Sigmoid colon (tissue), 6 donors: ENCODE measurements at regions not wholly inside any gene's neighbourhood (a gene's known extent, or its start where the extent isn't known, plus 50 kb on each side); places are given as distances from the start of the nearest gene placed in this dataset.

Experiments used
- DNase-seq: peaks from one replicate; pipeline ENCODE4 v3.0.0-alpha.2; 2019
- H3K27ac ChIP-seq, 4 donors: fragments of 200-600 bp; sonication (generic); one replicate each; pipeline ENCODE4 v1.5.1; 2016 to 2019; ENCODE audit warnings: mild to moderate bottlenecking in 1 of 4
- H3K27me3 ChIP-seq, 3 donors: fragments of 200-600 bp; sonication (generic); one replicate each; pipeline ENCODE4 v1.5.1; 2019; ENCODE audit warnings: mild to moderate bottlenecking in 1 of 3
- H3K36me3 ChIP-seq, 4 donors: fragments of 200-600 bp; sonication (generic); one replicate each; pipeline ENCODE4 v1.5.1; 2016 to 2019
- H3K4me1 ChIP-seq, 4 donors: fragments of 200-600 bp; sonication (generic); one replicate each; pipeline ENCODE4 v1.5.1; 2017 to 2019
- H3K4me3 ChIP-seq, 4 donors: fragments of 200-600 bp; sonication (generic); one replicate each; pipeline ENCODE4 v1.5.1; 2017 to 2019; ENCODE audit warnings: mild to moderate bottlenecking in 2 of 4, moderate library complexity in 1 of 4
- H3K9me3 ChIP-seq, 4 donors: fragments of 200-600 bp in 3 of 4; sonication (generic) in 3 of 4; one replicate each; pipeline versions ENCODE4 v1.5.1 to v1.6.1; 2013 to 2019
- EP300 ChIP-seq, 4 donors: sonication (generic); formaldehyde crosslinking; IDR thresholded peaks; one replicate each; pipeline ENCODE4 v1.6.1; 2017; ENCODE audit warnings: antibody characterized with exemption in 4 of 4
- POLR2A ChIP-seq, 2 donors: fragments of 450-650 bp; IDR thresholded peaks; one replicate each; pipeline ENCODE4 v1.6.1; 2016; ENCODE audit warnings: antibody characterized with exemption in 2 of 2, mild to moderate bottlenecking in 2 of 2, moderate library complexity in 2 of 2
- POLR2AphosphoS5 ChIP-seq, 4 donors: sonication (generic); formaldehyde crosslinking; IDR thresholded peaks; one replicate each; pipeline ENCODE4 v1.6.1; 2017; ENCODE audit warnings: antibody characterized with exemption in 4 of 4
- WGBS, 2 donors: extraction: QIAGEN DNeasy Blood & Tissue Kit; methylation state at CpG; one replicate each; pipeline ENCODE4 v1.1.7; 2013; 5-methylcytosine and 5-hydroxymethylcytosine counted together
- intact Hi-C: fragments of 100-400 bp; cut with DNase I; formaldehyde crosslinking; loops from one replicate; pipeline ENCODE4 v1.15.1; 2023
- TF ChIP-seq, protein P1 (sequence below), 4 experiments: fragments of 450-650 bp in 3 of 4; fragments of 200-600 bp in 1 of 4; IDR thresholded peaks; one replicate each; pipeline ENCODE4 v1.5.1; 2016 to 2019; ENCODE audit warnings: antibody characterized with exemption in 4 of 4, mild to moderate bottlenecking in 3 of 4, moderate library complexity in 2 of 4
- donor health status: healthy with polysubstance abuse.
- donor health status: healthy.

DNA sequence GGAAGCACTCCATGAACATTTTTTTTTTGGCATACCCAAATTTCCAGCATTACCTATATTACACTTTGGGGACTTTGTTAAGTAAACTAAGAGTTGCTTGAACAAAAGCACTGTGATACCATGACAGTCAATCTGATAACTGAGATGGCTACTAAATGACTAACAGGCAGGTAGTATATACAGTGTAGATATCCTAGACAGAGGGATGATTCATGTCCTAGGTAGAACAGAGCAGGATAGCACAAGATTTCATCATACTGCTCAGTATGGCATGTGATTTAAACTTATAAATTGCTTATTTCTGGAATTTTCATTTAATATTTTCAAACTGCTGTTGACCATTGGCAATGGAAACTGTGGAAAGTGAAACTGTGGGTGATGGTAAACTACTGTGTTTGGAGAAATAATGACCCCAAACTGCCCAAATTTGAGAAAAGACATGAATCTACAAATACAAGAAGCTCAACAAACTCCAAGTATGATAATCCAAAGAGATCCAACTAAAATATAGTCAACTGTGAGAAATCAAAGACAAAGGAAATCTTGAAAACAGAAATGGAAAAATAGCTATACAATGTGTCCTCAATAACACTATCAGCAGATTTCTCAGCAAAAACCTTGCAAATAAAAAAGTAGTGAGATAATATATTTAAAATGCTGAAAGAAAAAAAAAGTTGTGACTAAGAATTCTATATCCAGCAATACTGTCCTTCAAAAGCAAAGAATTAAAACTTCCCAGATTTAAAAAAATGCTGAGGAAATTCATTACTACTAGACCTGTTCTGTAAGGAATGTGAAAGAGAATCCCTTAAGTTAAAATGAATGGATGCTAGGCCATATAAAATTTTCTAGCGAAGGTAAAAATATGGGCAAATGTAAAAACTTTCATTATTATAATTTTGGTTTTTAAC is 410.4 kb downstream of the DUSP10 start:
- H3K4me1 ChIP-seq: peaks cover 0 to 29% (median 27%) of the 10 kb centered on the region in 4 donors
- no peak for DNase-seq
- TF ChIP-seq POLR2AphosphoS5 (IDR thresholded peaks at IDR 0.05) (no peak), POLR2A (IDR thresholded peaks at IDR 0.05) (no peak), EP300 (IDR thresholded peaks at IDR 0.05) (no peak)
- TF ChIP-seq, protein P1, sequence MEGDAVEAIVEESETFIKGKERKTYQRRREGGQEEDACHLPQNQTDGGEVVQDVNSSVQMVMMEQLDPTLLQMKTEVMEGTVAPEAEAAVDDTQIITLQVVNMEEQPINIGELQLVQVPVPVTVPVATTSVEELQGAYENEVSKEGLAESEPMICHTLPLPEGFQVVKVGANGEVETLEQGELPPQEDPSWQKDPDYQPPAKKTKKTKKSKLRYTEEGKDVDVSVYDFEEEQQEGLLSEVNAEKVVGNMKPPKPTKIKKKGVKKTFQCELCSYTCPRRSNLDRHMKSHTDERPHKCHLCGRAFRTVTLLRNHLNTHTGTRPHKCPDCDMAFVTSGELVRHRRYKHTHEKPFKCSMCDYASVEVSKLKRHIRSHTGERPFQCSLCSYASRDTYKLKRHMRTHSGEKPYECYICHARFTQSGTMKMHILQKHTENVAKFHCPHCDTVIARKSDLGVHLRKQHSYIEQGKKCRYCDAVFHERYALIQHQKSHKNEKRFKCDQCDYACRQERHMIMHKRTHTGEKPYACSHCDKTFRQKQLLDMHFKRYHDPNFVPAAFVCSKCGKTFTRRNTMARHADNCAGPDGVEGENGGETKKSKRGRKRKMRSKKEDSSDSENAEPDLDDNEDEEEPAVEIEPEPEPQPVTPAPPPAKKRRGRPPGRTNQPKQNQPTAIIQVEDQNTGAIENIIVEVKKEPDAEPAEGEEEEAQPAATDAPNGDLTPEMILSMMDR (IDR thresholded peaks at IDR 0.05): no peak
- H3K36me3 ChIP-seq: no peaks in the 10 kb centered on the region
- 88 to 96% methylated on average over 1 of the region's 1 CpG for WGBS, 2 donors
- no peak overlapping the region for H3K4me3 ChIP-seq
- H3K27ac ChIP-seq: no peak overlapping the region
- no peaks in the 10 kb centered on the region for H3K27me3 ChIP-seq
- peaks cover 0 to 10% (median 4%) of the 10 kb centered on the region in 4 donors for H3K9me3 ChIP-seq
- intact Hi-C loops: no loop called here

DNA sequence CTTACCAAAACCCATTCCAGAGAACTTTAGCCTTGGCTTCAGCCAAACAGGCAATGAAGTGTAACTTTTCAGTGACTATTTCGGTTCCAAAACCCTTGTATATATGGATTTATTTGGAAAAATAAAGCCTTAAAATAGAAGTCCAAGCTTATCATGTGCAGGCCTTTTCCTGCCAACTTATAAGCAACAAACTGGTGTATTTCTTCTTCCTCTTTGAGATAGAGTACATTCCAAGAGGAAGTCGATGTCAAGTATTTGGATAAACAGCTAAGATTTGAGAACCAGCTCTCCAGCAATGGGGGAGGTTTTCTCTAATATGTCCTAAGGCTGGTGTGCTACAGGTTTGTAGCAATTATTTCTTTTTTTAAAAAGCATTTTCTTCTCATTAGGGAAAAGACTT is 407.8 kb downstream of the DUSP10 start:
- DNase-seq: no peak
- peaks cover 0 to 32% (median 29%) of the 10 kb centered on the region in 4 donors for H3K4me1 ChIP-seq
- intact Hi-C loops: no loop called here
- no peak overlapping the region for H3K4me3 ChIP-seq
- H3K9me3 ChIP-seq: peaks cover 0 to 10% (median 4%) of the 10 kb centered on the region in 4 donors
- H3K36me3 ChIP-seq: no peaks in the 10 kb centered on the region
- TF ChIP-seq POLR2AphosphoS5 (IDR thresholded peaks at IDR 0.05) (peak in 1 of 4 donors; percentile 14), POLR2A (IDR thresholded peaks at IDR 0.05) (no peak)
- TF ChIP-seq, protein P1 (IDR thresholded peaks at IDR 0.05): no peak
- 20 to 25% methylated on average over 2 of the region's 2 CpGs for WGBS, 2 donors
- H3K27me3 ChIP-seq: no peaks in the 10 kb centered on the region
- H3K27ac ChIP-seq: peak overlapping the region; percentile 13 to 75 (median 54)

DNA sequence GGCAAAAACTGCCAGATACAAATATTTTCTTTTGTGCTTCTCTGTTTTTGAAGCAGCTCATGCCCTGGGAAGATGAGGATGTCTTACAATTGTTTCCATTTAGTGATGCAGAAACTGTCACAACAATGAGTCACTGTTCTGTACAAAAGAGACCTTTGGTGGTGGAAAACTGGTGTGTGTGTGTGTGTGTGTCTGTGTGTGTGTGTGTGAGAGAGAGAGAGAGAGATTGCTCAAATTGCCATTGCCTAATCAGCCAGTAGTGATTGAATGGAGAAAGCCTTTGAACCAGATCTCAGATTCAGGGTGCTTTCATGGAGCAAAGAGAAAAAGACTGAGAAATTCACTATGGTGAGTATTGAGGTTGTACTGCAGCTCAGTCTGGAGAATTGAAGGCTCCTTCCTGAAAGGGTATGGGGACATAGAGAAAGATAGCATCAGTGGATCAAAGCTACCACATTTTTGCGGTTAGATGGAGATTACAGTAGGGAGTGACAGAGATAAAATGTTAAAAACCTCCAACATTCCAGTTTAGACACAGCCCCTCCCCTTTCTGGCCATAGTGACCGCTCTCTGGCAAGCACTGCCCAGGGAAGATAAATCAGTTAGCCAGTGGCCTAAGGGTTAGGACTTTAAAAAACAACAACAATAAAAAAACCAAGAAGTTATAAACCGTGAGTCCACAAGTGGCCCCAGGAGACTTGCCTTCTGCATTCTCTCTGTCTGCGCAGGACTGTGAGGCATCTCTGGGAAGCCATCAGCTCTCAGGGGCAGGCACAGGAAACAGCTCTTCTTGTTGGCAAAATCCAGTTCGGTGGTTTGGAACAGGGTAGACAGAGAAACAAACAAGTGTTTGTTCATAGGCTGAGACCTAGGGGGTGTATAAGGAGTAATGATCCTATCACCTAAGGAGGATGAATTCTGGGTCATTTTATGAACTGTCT is 406.5 kb downstream of the DUSP10 start:
- peak overlapping the region in 1 of 4 donors; percentile 6 for H3K4me3 ChIP-seq
- peaks cover 0 to 32% (median 29%) of the 10 kb centered on the region in 4 donors for H3K4me1 ChIP-seq
- no peaks in the 10 kb centered on the region for H3K27me3 ChIP-seq
- peak overlapping the region; percentile 70 to 75 (median 71) for H3K27ac ChIP-seq
- intact Hi-C loops: no loop called here
- DNase-seq: peak; percentile 81
- WGBS, 2 donors: 30 to 37% methylated on average over 5 of the region's 5 CpGs
- no peaks in the 10 kb centered on the region for H3K36me3 ChIP-seq
- H3K9me3 ChIP-seq: peaks cover 0 to 10% (median 4%) of the 10 kb centered on the region in 4 donors
- TF ChIP-seq EP300 (IDR thresholded peaks at IDR 0.05): no peak
- peak in 3 of 4 donors; percentile 12 to 25 (median 14) for TF ChIP-seq POLR2AphosphoS5 (IDR thresholded peaks at IDR 0.05)

DNA sequence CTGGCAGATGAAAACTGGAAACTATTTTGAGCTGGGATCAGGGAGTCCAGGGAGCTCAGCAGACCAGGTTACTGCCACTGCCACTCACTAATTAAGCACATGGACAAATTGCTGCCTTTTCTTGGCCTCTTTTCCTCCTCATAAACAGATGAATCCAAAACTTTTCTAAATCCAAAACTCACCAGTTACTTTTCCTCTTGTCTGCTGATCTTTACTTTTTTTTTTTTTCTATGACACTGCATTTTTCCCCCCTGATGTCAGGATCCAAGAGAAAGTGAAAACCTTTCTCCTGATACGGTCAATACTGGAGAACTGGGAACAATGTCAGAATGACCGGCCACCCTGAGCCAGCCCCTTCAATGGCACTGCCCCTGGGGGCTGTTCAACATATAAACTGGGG is 405.8 kb downstream of the DUSP10 start:
- no peaks in the 10 kb centered on the region for H3K27me3 ChIP-seq
- intact Hi-C loops: no loop called here
- H3K27ac ChIP-seq: peak overlapping the region; percentile 70 to 75 (median 71)
- peaks cover 0 to 10% (median 2%) of the 10 kb centered on the region in 4 donors for H3K9me3 ChIP-seq
- no peak for TF ChIP-seq EP300 (IDR thresholded peaks at IDR 0.05)
- TF ChIP-seq POLR2AphosphoS5 (IDR thresholded peaks at IDR 0.05): no peak
- no peak for TF ChIP-seq POLR2A (IDR thresholded peaks at IDR 0.05)
- TF ChIP-seq, protein P1 (IDR thresholded peaks at IDR 0.05): no peak
- peak overlapping the region in 1 of 4 donors; percentile 6 for H3K4me3 ChIP-seq
- WGBS, 2 donors: 65 to 66% methylated on average over 2 of the region's 2 CpGs
- H3K4me1 ChIP-seq: peaks cover 0 to 32% (median 29%) of the 10 kb centered on the region in 4 donors
- no peak for DNase-seq
- H3K36me3 ChIP-seq: no peaks in the 10 kb centered on the region
